Mucosa of descending colon (tissue), 3 donors: ENCODE measurements at regions not wholly inside any gene's neighbourhood (a gene's known extent, or its start where the extent isn't known, plus 50 kb on each side); places are given as distances from the start of the nearest gene placed in this dataset.
A peak's percentile ranks its signal among the peaks of the same experiment; 100 is the strongest.

Source experiments
- ATAC-seq: fragments of 200-7000 bp; cut with Tn5 transposase; one replicate; pipeline ENCODE4 v1.9.1; 2020; ENCODE audit warnings: mild to moderate bottlenecking, moderate library complexity
- DNase-seq, 3 donors: peaks; one replicate each; pipeline ENCODE4 v3.0.0-alpha.2; 2020
- H3K36me3 ChIP-seq: fragments of 200-600 bp; one replicate; pipeline ENCODE4 v1.8.0; 2021; ENCODE audit warnings: low read depth, mild to moderate bottlenecking
- H3K4me1 ChIP-seq: fragments of 200-600 bp; one replicate; pipeline ENCODE4 v1.8.0; 2021; ENCODE audit warnings: low read depth, mild to moderate bottlenecking
- H3K4me3 ChIP-seq: fragments of 200-600 bp; one replicate; pipeline ENCODE4 v1.8.0; 2021; ENCODE audit warnings: mild to moderate bottlenecking
- H3K9me3 ChIP-seq: fragments of 200-600 bp; one replicate; pipeline ENCODE4 v1.8.0; 2021; ENCODE audit warnings: mild to moderate bottlenecking
- CTCF ChIP-seq: fragments of 200-600 bp; IDR thresholded peaks from one replicate; pipeline ENCODE4 v1.8.0; 2022; ENCODE audit warnings: antibody characterized with exemption, mild to moderate bottlenecking
- intact Hi-C, 2 donors: fragments of 100-400 bp; cut with DNase I in 1 of 2; cut with micrococcal nuclease in 1 of 2; formaldehyde crosslinking; loops; one replicate each; pipeline versions ENCODE4 v1.11.0 to v1.11.1; 2022; cut with DNase I, micrococcal nuclease
- donor health status: DM: no; HTN: no; CAD: no; lungs with moderate emphysema.
- donor health status: DM: no; HTN: no; CAD: no.
- donor health status: DM: no; HTN: yes; CAD: no.

GRCh38 chr7:63008366-63008765 lies 990.3 kb upstream of the ZNF722 start:
- no peak for TF ChIP-seq CTCF

GRCh38 chr7:63009771-63010170 lies 988.9 kb upstream of the ZNF722 start:
- DNase-seq (no peak), ATAC-seq (no peak)
- Histone ChIP-seq H3K36me3 (no peaks in the 10 kb centered on the region), H3K9me3 (peaks cover 46% of the 10 kb centered on the region), H3K4me1 (no peaks in the 10 kb centered on the region), H3K4me3 (no peak overlapping the region)
- TF ChIP-seq CTCF = no peak
- intact Hi-C loops = no loop called here

More at GRCh38 chr7:63008366-63008765, 990.3 kb upstream of the ZNF722 start:
- peaks cover 41% of the 10 kb centered on the region for H3K9me3 ChIP-seq
- intact Hi-C loops = no loop called here
- ATAC-seq (no peak), DNase-seq (no peak)
- H3K4me1 ChIP-seq = no peaks in the 10 kb centered on the region
- H3K4me3 ChIP-seq = no peak overlapping the region
- no peaks in the 10 kb centered on the region for H3K36me3 ChIP-seq

DNA sequence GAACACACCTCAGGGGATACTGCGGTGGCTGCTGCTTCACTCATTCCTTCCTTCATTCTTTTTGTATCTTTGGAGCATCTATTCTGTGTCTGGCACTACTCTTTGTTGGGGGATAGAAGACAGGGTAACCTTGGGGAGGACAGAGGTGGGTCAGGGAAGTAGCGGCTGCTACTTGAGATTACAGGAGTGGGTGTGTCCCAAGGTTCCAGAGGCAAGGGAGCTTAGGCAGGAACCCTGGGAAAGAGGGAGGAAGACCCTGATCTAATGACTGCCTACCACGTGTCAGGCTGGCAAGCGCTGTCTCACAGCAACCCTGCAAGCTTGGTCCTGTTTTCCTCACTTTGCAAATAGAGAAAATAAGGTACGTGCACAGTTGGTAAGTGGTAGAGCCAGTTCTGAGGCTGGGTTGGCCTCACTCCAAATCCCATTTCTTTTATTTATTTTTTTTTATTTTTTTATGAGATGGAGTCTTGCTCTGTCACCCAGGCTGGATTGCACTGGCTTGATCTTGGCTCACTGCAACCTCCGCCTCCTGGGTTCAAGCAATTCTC lies 985.9 kb upstream of the ZNF722 start:
- DNase-seq (peak in 1 of 3 donors; percentile 3), ATAC-seq (no peak)
- H3K4me1 ChIP-seq = no peaks in the 10 kb centered on the region
- intact Hi-C loops = no loop called here
- no peaks in the 10 kb centered on the region for H3K36me3 ChIP-seq
- TF ChIP-seq CTCF = no peak
- H3K4me3 ChIP-seq = no peak overlapping the region
- H3K9me3 ChIP-seq = peaks cover 58% of the 10 kb centered on the region

DNA sequence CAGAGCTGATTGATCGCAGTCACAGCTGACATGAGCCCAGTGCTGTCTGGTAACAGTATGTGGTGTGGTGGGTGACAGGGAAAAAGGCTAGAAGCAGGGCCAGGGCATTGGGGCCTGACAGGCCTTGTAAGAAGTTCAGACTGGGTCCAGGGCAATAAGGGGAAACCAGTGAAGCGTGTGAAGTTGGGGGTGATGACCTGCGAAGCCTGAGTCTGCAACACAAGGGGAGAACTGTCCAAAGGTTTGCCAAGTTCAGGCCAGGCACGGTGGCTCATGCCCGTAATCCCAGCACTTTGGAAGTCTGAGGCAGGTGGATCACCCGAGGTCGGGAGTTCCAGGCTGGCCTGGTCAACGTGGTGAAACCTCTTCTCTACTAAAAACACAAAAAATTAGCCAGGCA lies 983.9 kb upstream of the ZNF722 start:
- no peak for DNase-seq
- H3K4me3 ChIP-seq = no peak overlapping the region
- H3K36me3 ChIP-seq = no peaks in the 10 kb centered on the region
- TF ChIP-seq CTCF = no peak
- intact Hi-C loops = no loop called here
- ATAC-seq = no peak
- H3K9me3 ChIP-seq = peaks cover 51% of the 10 kb centered on the region
- no peaks in the 10 kb centered on the region for H3K4me1 ChIP-seq

GRCh38 chr7:63023182-63023787 lies 975.4 kb upstream of the ZNF722 start:
- intact Hi-C loops = no loop called here
- Histone ChIP-seq H3K4me3 (no peak overlapping the region), H3K36me3 (no peaks in the 10 kb centered on the region), H3K9me3 (peaks cover 50% of the 10 kb centered on the region), H3K4me1 (no peaks in the 10 kb centered on the region)
- ATAC-seq = no peak
- TF ChIP-seq CTCF = no peak
- no peak for DNase-seq
